ENCODE measurements at regions not wholly inside any gene's neighbourhood (a gene's known extent, or its start where the extent isn't known, plus 50 kb on each side); places are given as distances from the start of the nearest gene placed in this dataset.

DNA sequence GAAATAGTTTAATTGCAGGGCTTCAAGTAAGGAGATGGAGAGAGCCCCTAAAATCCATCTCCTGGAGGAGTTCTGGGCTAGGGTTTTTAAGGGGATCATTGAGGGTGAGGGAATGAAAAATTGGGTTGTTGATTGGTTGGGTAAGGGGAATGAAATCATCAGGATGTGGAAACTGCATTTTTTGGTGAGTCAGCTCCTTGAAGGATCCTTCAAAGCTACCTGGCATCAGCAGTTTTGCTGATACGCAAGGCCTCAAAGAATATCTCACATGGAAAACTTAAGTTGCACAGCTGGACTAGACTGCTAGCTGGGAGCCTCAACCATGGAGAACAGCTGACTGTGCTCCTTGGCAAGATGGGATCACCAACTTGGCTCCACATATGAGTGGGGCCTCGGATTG is 136.7 kb downstream of the FGF10 start:
- no peak for DNase-seq (ENCODE audit: low spot score)
- Mint-ChIP-seq H3K4me1 (ENCODE audit: low read depth) (no peaks in the 10 kb centered on the region), H3K36me3 (ENCODE audit: low read depth) (no peaks in the 10 kb centered on the region), H3K4me3 (no peak overlapping the region), H3K27me3 (ENCODE audit: low read depth) (no peaks in the 10 kb centered on the region), H3K9me3 (peaks cover 17% of the 10 kb centered on the region), H3K27ac (no peak overlapping the region)

- Mint-ChIP-seq H3K9me3 (peaks cover 12% of the 10 kb centered on the region), H3K4me3 (no peak overlapping the region), H3K4me1 (ENCODE audit: low read depth) (no peaks in the 10 kb centered on the region), H3K27me3 (ENCODE audit: low read depth) (no peaks in the 10 kb centered on the region), H3K36me3 (ENCODE audit: low read depth) (no peaks in the 10 kb centered on the region), H3K27ac (no peak overlapping the region)
- DNase-seq (ENCODE audit: low spot score): no peak
Measured at GRCh38 chr5:44246986-44247385, 142.2 kb downstream of the FGF10 start.

- Mint-ChIP-seq H3K27ac (no peak overlapping the region), H3K4me3 (no peak overlapping the region), H3K9me3 (peaks cover 12% of the 10 kb centered on the region), H3K27me3 (ENCODE audit: low read depth) (no peaks in the 10 kb centered on the region), H3K4me1 (ENCODE audit: low read depth) (no peaks in the 10 kb centered on the region), H3K36me3 (ENCODE audit: low read depth) (no peaks in the 10 kb centered on the region)
- DNase-seq (ENCODE audit: low spot score): no peak
Measured at GRCh38 chr5:44245935-44246334, 143.3 kb downstream of the FGF10 start.

- no peaks in the 10 kb centered on the region for H3K36me3 Mint-ChIP-seq (ENCODE audit: low read depth)
- H3K4me1 Mint-ChIP-seq (ENCODE audit: low read depth): no peaks in the 10 kb centered on the region
- no peak overlapping the region for H3K27ac Mint-ChIP-seq
- no peak overlapping the region for H3K4me3 Mint-ChIP-seq
- H3K27me3 Mint-ChIP-seq (ENCODE audit: low read depth): no peaks in the 10 kb centered on the region
- H3K9me3 Mint-ChIP-seq: peaks cover 8% of the 10 kb centered on the region
- no peak for DNase-seq (ENCODE audit: low spot score)
Measured at GRCh38 chr5:44242791-44243190, 146.4 kb downstream of the FGF10 start.

DNA sequence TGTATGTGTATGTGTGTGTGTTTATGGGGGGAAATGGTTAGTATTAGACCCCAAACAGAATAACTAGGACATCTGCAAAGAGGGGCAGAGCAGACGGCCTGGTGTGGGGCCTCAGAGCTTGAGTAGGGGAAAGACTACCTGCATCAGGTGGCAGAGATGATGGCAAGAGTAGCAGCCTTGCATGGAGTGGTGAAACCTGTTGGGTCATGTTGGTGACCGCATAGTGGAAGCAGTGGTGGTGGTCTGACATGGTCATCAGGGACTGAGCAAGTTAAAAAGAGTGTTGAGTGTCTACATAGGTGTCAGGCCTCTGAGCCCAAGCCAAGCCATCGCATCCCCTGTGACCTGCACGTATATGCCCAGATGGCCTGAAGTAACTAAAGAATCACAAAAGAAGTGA is 153.2 kb downstream of the FGF10 start:
- no peak for DNase-seq (ENCODE audit: low spot score)
- peaks cover 19% of the 10 kb centered on the region for H3K9me3 Mint-ChIP-seq
- no peaks in the 10 kb centered on the region for H3K27me3 Mint-ChIP-seq (ENCODE audit: low read depth)
- no peak overlapping the region for H3K4me3 Mint-ChIP-seq
- no peaks in the 10 kb centered on the region for H3K36me3 Mint-ChIP-seq (ENCODE audit: low read depth)
- no peak overlapping the region for H3K27ac Mint-ChIP-seq
- H3K4me1 Mint-ChIP-seq (ENCODE audit: low read depth): no peaks in the 10 kb centered on the region

DNA sequence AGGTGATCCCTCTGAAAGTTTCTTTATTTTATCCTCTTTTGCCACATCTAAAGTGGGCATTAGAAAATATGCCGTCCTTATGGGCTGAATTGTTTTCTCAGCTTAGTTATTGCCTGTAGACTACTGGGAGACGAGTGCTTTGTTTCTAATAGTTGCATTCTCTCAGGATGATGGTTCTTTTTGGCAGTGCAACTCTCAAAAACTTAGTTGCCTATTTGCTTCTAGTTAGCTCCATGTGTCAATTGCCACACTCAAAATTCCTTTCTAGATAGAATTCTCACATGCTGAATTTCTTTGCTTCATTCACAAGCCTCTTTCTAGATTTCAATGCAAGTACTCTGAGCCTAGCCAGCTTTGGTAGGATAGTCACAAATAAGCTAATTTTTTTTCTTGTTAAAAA is 155.5 kb downstream of the FGF10 start:
- Mint-ChIP-seq H3K4me1 (ENCODE audit: low read depth) (no peaks in the 10 kb centered on the region), H3K9me3 (peaks cover 33% of the 10 kb centered on the region), H3K27ac (no peak overlapping the region)

GRCh38 chr5:44225231-44226160 is 163.7 kb downstream of the FGF10 start:
- Mint-ChIP-seq H3K27ac (no peak overlapping the region), H3K9me3 (peaks cover 24% of the 10 kb centered on the region), H3K36me3 (ENCODE audit: low read depth) (no peaks in the 10 kb centered on the region), H3K4me1 (ENCODE audit: low read depth) (no peaks in the 10 kb centered on the region), H3K4me3 (no peak overlapping the region), H3K27me3 (ENCODE audit: low read depth) (no peaks in the 10 kb centered on the region)
- DNase-seq (ENCODE audit: low spot score): no peak

More for the DNA sequence above, 155.5 kb downstream of the FGF10 start:
- no peak for DNase-seq (ENCODE audit: low spot score)
- Mint-ChIP-seq H3K4me3 (no peak overlapping the region), H3K27me3 (ENCODE audit: low read depth) (no peaks in the 10 kb centered on the region), H3K36me3 (ENCODE audit: low read depth) (no peaks in the 10 kb centered on the region)

- Mint-ChIP-seq H3K36me3 (ENCODE audit: low read depth) (no peaks in the 10 kb centered on the region), H3K4me3 (no peak overlapping the region), H3K27me3 (ENCODE audit: low read depth) (no peaks in the 10 kb centered on the region), H3K27ac (no peak overlapping the region), H3K4me1 (ENCODE audit: low read depth) (no peaks in the 10 kb centered on the region), H3K9me3 (peaks cover 24% of the 10 kb centered on the region)
- no peak for DNase-seq (ENCODE audit: low spot score)
Measured at GRCh38 chr5:44199408-44199807, 189.8 kb downstream of the FGF10 start.

- Mint-ChIP-seq H3K4me3 (no peak overlapping the region), H3K27me3 (ENCODE audit: low read depth) (no peaks in the 10 kb centered on the region), H3K36me3 (ENCODE audit: low read depth) (no peaks in the 10 kb centered on the region), H3K27ac (no peak overlapping the region), H3K4me1 (ENCODE audit: low read depth) (no peaks in the 10 kb centered on the region), H3K9me3 (peaks cover 31% of the 10 kb centered on the region)
- no peak for DNase-seq (ENCODE audit: low spot score)
Measured at GRCh38 chr5:44189255-44189654, 200.0 kb downstream of the FGF10 start.

DNA sequence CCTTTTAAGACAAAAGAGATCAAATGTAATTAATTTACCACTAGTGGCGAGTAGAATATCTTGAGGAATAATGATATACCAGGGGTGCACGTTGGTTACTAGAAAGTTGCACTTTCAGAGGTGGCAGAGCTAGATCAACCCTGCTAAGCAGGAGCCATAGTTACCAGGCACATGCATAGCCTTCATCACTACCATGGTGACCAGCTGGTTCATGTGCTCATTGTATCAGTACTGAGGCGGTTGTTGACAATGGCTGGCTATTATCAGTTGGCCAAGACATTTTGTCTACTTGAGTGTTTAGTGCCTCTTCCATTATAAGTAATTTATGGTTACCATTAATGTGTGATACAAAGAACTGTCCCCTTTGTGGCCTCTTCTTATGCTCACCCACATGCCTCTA is 201.2 kb downstream of the FGF10 start:
- H3K36me3 Mint-ChIP-seq (ENCODE audit: low read depth): no peaks in the 10 kb centered on the region
- no peaks in the 10 kb centered on the region for H3K27me3 Mint-ChIP-seq (ENCODE audit: low read depth)
- H3K27ac Mint-ChIP-seq: no peak overlapping the region
- no peak overlapping the region for H3K4me3 Mint-ChIP-seq
- H3K9me3 Mint-ChIP-seq: peaks cover 30% of the 10 kb centered on the region
- no peaks in the 10 kb centered on the region for H3K4me1 Mint-ChIP-seq (ENCODE audit: low read depth)
- no peak for DNase-seq (ENCODE audit: low spot score)

GRCh38 chr5:44183753-44184152 is 205.5 kb downstream of the FGF10 start:
- H3K27ac Mint-ChIP-seq: no peak overlapping the region
- no peak overlapping the region for H3K4me3 Mint-ChIP-seq

GRCh38 chr5:44183312-44183711 is 205.9 kb downstream of the FGF10 start:
- Mint-ChIP-seq H3K4me3 (no peak overlapping the region), H3K36me3 (ENCODE audit: low read depth) (no peaks in the 10 kb centered on the region), H3K9me3 (peaks cover 32% of the 10 kb centered on the region), H3K27me3 (ENCODE audit: low read depth) (no peaks in the 10 kb centered on the region), H3K27ac (no peak overlapping the region), H3K4me1 (ENCODE audit: low read depth) (no peaks in the 10 kb centered on the region)
- no peak for DNase-seq (ENCODE audit: low spot score)

More at GRCh38 chr5:44183753-44184152, 205.5 kb downstream of the FGF10 start:
- Mint-ChIP-seq H3K4me1 (ENCODE audit: low read depth) (no peaks in the 10 kb centered on the region), H3K27me3 (ENCODE audit: low read depth) (no peaks in the 10 kb centered on the region), H3K9me3 (peaks cover 28% of the 10 kb centered on the region), H3K36me3 (ENCODE audit: low read depth) (no peaks in the 10 kb centered on the region)
- no peak for DNase-seq (ENCODE audit: low spot score)

- no peaks in the 10 kb centered on the region for H3K36me3 Mint-ChIP-seq (ENCODE audit: low read depth)
- H3K4me1 Mint-ChIP-seq (ENCODE audit: low read depth): no peaks in the 10 kb centered on the region
- no peak overlapping the region for H3K4me3 Mint-ChIP-seq
- DNase-seq (ENCODE audit: low spot score): no peak
- no peak overlapping the region for H3K27ac Mint-ChIP-seq
- no peaks in the 10 kb centered on the region for H3K27me3 Mint-ChIP-seq (ENCODE audit: low read depth)
- H3K9me3 Mint-ChIP-seq: peaks cover 51% of the 10 kb centered on the region
Measured at GRCh38 chr5:44178414-44178813, 210.8 kb downstream of the FGF10 start.

DNA sequence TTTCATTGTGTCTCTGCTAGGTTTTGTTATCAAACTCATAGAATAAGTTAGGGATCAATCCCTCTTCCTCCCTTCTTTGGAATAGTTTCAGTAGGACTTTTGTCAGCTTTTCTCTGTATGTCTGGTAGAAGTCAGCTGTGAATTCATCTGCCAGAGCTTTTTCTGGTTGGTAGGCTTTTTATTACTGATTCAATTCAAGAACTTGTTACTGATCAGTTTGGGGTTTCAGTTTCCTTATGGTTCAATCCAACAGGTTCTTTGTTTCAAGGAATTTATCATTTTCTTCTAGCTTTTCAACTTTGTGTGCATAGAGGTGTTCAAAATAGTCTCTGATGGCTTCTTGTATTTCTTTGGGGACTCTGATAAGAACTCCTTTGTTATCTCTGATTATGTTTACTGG is 221.7 kb downstream of the FGF10 start:
- no peaks in the 10 kb centered on the region for H3K27me3 Mint-ChIP-seq (ENCODE audit: low read depth)
- no peaks in the 10 kb centered on the region for H3K36me3 Mint-ChIP-seq (ENCODE audit: low read depth)
- H3K4me3 Mint-ChIP-seq: no peak overlapping the region
- peaks cover 51% of the 10 kb centered on the region for H3K9me3 Mint-ChIP-seq
- H3K4me1 Mint-ChIP-seq (ENCODE audit: low read depth): no peaks in the 10 kb centered on the region
- H3K27ac Mint-ChIP-seq: no peak overlapping the region
- DNase-seq (ENCODE audit: low spot score): no peak

DNA sequence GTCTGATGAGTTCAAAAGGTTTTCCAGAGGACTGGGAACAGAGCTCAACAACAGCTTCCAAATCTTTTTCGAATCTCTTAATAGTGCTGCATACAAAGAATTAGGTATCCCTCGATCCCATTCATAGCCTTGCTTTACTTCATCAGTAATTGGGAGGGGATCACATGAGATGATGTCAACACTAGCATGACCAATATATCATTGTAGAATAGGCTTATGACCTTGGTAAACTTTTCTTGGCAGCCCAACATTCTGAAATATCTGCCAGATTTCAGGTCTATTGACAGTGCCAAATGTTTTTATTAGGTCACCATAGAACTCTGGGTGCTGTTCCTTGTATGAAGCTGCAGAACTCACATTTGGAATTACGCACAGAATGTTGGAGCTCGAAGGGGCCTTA is 228.9 kb downstream of the FGF10 start:
- Mint-ChIP-seq H3K27ac (no peak overlapping the region), H3K9me3 (peaks cover 25% of the 10 kb centered on the region), H3K36me3 (ENCODE audit: low read depth) (no peaks in the 10 kb centered on the region), H3K4me3 (no peak overlapping the region), H3K27me3 (ENCODE audit: low read depth) (no peaks in the 10 kb centered on the region), H3K4me1 (ENCODE audit: low read depth) (no peaks in the 10 kb centered on the region)
- no peak for DNase-seq (ENCODE audit: low spot score)
